ENCODE measurements at regions not wholly inside any gene's neighbourhood (a gene's known extent, or its start where the extent isn't known, plus 50 kb on each side); places are given as distances from the start of the nearest gene placed in this dataset.
"Not testable (repeated sequence)": the region's sequence is repeated elsewhere in the genome, so short reads cannot be mapped to it uniquely, and the experiment has no call there.

DNA sequence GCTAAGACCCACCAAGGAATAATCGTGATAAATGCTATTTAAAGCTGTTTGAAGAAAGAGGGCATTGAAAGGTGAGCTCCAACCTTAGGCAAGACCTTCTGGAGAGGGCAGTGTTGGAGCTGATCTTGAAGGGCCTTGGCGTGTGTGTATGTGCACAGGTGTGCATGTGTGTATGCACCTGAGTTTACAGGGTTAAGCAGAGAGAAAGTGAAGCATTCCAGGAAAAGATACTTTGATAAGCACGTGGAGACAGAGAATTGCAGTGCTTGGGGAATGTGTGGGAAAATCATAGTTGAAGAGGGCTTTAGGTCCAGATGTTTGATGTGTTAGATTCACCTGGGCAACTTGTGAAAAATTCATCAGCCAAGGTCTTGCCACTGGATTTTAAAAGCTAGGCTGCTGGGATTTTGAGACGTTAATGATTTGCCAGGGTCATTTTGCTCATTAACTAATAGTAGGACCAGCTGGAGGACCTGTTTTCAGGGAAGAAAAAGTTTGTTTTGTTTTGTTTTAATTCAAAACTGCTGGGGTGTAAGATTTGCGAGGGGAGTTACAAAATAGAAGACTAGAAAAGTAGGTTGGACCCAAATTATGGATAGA lies 78.3 kb upstream of the ANKRD55 start:
- DNase-seq = no peak

DNA sequence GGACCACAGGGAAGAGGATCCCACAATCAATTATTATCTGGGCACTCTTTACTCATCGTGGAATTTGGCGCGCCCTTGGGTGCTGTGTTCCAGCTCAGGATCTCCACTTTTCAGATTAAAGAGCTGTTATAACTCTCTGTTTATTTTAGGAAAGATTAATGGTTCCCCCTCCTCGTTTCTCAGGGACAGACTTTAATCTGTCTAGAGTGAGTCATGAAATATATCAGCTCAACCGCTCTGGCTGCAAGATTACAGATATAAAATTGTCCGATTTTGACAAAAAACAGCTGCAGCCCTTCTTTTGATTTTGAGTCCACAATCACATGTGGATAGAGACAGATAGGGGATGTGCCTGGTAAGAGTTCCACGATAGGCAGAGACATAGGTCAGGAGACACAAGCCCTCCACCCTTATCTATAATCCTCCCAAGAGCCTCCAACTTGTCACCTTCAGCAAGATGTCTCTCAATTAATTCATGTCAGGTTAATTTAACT lies 77.6 kb upstream of the ANKRD55 start:
- DNase-seq = no peak

DNA sequence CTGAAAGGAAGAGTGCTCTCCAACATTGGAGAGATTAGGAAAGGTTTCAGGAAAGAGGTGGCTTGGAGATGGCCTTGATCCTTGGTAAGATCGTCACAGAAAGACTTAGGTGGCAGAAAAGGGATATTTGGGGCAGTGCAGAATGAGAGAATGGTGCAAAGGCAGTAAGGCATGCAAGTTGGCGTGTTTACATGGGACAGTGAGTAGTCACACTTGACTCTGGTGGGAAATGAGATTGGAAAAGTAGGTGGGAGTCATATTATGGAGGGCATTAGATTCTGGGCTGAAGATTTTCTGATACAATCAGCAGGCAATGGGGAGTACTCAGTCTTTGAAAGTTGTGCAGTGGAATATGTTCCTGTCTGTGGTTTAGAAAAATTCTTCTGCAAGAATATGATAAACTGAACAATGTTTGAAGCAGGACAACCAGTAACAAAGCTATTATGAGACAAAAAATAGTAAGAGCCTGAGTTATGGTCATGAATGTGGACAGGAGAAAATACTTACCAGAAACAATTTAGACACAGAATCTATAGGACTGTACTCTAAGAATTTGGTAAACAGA lies 76.2 kb upstream of the ANKRD55 start:
- DNase-seq = no peak

- no peak for DNase-seq
Measured at GRCh38 chr5:56307714-56308333, 74.7 kb upstream of the ANKRD55 start.

DNA sequence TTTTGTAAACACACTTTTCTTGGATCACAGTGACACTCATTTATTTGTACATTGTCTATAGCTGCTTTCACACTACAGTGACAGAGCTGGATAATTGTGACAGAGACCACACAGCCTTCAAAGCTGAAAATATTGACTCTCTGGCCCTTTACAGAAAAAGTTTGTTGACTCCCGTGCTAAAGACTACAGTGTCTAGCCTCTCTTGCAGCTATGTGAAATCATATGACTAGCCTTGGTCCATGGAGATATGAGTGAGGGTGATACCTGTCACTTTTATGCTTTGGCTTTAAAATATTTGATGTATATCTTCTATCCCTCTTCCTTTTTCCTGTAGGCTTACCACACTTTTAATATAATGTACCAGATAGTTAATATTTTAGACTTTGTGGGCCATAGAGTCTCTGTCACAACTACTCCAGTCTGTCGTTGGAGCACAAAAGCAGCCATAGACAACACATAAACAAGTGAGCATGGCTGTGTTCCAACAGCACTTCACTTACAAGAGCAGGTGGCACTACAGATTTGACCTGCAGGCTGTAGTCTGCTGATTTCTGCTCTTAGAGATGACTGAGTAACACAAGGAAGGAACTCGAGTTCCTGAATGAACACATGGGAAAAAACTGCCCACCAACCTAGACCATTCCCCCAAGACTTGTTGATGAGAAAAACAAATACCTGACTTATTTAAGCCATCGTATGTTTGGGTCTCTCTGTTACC lies 73.5 kb upstream of the ANKRD55 start:
- DNase-seq = peak; percentile 78

DNA sequence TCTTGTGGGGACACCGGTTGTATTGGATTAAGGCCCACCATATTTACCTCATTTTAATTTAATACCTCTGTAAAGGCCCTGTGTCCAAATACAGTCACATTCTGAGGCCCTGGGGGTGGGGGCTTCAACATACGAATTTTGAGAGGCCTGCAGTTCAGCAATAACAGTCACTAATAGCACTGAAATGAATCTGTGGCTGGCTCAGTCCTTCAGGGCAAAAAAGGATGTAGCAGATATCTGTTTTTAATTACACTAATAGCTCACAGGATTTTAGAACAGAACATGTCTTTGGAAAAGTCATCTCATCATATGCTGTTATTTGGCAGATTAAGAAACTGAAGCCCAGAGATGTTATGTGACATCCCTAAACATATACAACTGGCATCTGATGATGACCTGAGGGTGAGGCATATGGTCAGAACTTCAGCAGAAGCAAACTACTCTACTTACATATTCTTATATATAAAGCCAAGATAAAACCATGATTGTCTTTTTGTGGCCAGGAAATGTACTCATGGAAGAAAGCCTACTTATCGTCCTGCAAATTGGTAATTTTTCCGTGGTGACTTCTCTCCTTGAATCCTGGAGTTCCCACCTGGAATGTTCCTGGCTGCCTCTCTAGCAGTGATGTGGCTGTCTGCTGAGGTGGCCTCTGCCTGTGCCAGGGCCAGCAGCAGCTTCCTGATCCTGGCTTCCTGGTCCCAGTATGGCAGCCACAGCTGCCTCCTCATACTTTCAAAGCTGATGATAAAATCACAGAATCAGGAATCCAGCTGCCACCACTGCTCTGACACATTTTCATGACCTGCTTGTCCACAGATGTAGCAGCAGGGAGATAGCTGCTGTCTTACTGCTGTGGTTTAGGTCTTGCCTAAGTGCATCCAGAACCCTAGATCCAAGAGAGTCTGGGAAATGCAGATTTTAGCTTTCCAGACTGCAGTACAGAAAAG lies 72.1 kb upstream of the ANKRD55 start:
- DNase-seq = no peak

DNA sequence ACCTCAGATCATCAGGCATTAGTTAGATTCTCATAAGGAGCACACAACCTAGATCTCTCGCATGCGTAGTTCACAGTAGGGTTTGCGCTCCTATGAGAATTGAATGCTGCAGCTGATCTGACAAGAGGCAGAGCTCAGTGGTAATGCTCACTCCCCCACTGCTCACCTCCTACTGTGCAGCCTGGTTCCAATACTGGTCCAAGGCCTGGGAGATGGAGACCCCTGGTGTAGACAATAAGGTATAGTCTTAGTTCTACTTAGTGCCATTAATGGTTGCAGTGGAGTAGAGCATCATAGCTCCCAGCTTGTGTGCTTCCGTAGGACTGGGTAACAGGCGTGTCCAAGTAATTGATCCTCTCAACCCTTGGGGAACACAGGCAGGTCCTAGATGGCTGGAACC lies 70.4 kb upstream of the ANKRD55 start:
- DNase-seq = no peak

DNA sequence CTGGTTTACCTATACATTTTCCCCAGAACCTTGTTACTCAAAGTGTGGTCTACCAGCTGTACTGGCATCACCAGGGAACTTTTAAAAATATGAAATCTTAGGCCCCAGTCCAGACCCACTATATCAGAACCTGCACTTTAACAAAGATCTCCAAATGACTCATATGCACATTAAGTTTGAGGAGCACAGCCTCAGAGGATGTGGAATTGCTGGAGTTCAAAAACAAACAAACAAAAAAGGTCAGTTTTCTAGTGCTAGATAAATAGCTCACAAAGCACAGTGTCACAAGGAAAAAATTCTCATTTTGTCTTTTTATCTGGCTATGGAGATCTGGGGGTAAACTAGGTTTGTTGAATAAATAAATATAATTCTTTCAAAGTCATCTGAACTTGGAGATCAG lies 68.9 kb upstream of the ANKRD55 start:
- DNase-seq = no peak

GRCh38 chr5:56301069-56301468 lies 67.9 kb upstream of the ANKRD55 start:
- no peak for DNase-seq

- DNase-seq = no peak
Measured at GRCh38 chr5:56299212-56299611, 66.1 kb upstream of the ANKRD55 start.

- DNase-seq = no peak
Measured at GRCh38 chr5:56298336-56299090, 65.4 kb upstream of the ANKRD55 start.

DNA sequence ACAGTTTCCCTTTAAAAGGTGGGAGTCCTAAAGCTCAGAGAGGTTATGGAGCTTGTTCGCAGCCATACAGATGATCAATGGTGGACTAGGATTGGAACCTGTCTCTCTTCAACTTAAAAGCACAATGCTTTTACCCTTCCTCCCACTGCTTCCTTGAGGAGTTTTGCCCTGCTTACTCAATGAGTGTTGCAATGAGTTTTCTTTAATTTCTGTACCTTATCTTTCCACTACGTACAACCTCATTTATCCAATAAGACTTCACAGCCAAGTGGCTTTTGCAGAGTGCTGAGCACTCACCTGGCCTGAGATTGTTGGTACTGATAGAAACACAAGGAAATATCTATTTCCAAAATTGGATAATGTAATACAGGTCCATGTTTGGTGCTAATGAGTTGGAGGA lies 64.7 kb upstream of the ANKRD55 start:
- no peak for DNase-seq

DNA sequence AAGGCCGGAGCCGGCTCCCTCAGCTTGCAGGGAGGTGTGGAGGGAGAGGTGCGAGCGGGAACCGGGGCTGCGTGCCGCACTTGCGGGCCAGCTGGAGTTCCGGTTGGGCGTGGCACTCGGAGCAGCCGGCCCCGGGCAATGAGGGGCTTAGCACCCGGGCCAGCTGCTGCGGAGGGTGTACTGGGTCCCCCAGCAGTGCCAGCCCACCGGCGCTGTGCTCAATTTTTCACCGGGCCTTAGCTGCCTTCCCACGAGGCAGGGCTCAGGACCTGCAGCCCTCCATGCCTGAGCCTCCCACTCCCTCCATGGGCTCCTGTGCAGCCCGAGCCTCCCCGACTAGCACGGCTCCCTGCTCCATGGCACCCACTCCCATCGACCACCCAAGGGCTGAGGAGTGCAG lies 62.2 kb upstream of the ANKRD55 start:
- DNase-seq = not testable (repeated sequence)

GRCh38 chr5:56294354-56294753 lies 61.2 kb upstream of the ANKRD55 start:
- no peak for DNase-seq

DNA sequence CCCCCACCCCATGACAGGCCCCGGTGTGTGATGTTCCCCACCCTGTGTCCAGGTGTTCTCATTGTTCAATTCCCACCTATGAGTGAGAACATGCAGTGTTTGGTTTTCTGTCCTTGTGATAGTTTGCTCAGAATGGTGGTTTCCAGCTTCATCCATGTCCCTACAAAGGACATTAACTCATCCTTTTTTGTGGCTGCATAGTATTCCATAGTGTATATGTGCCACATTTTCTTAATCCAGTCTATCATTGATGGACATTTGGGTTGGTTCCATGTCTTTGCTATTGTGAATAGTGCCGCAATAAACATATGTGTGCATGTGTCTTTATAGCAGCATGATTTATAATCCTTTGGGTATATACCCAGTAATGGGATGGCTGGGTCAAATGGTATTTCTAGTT lies 59.7 kb upstream of the ANKRD55 start:
- DNase-seq = not testable (repeated sequence)

GRCh38 chr5:56291661-56292374 lies 58.7 kb upstream of the ANKRD55 start:
- DNase-seq = no peak

DNA sequence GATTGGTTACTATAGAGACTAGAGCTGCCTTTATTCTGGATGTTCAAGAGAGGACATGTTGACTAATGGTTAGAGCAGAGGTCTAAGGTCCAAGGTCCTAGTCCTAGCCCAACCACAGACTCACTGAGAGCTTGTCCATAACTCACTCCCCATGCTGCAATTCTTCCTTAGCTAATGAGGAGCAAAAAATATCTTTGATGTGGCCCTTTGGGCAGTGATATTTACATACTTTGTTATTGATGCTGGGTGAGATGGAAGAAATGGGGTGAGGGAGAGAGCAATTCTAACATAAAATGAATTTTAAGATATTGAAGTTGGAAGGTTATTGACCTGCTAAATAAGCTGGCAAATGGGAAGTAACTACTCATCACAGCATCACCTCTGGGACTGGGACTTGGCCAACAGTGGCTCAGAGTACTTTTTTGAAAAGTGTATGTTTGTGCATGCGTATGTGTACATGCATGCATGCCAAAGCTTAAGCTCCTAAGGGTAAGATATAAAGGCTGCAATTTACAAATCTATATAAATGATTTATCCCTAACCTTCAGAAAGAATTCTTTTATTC lies 58.0 kb upstream of the ANKRD55 start:
- DNase-seq = no peak

DNA sequence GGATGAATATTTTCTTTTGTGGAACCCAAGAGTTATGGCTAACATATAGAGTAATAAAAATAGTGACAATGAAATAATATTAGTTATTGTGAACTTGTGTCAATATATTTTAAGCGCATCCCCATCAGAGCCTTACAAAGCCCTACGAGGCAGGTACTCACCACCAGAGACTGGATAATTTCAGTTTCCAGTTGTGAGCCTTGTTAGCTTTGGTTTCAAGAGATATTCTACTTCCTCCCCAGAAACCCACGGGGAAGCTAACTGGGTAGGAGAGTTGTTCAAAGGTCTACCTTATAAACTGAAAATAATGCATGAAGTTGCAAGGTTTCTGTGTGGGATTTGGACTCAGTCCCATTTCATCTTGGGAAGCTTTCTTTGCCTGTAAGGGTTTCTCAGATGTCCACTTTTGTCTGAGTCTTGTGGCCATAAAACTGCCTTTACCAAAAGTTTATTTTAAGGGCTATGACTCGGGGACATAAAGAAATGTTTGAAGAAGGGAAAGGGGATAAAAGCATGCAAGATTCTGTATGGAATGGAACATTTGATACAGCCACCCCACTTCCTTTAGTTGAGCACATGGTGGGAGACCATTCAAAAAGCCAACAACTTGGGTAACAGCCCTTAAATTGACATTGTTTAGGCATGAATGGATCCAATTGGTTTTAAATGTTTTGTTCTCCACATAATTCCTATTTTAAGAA lies 57.4 kb upstream of the ANKRD55 start:
- DNase-seq = no peak

DNA sequence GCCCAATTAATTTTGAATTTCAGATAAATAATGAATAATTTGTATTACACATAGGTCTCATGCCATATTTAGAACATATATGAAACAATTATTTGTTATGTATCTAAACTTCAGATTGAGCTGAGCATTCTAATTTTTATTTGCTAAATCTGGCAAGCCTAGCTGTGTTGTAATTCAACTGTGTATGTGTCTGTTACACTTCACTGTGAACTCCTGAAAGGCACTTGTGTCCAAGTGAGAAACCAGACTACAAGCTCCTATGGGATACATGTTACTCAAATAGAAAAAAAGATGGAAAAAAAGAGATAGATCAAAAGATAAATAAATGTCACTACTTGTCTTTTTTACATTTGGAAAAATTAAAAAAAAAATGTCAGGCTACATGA lies 56.5 kb upstream of the ANKRD55 start:
- DNase-seq = no peak

GRCh38 chr5:56288873-56289601 lies 55.9 kb upstream of the ANKRD55 start:
- peak; percentile 27 for DNase-seq
